GM19463 (cell line): ENCODE measurements at regions not wholly inside any gene's neighbourhood (a gene's known extent, or its start where the extent isn't known, plus 50 kb on each side); places are given as distances from the start of the nearest gene placed in this dataset.
"Not testable (repeated sequence)": the region's sequence is repeated elsewhere in the genome, so short reads cannot be mapped to it uniquely, and the experiment has no call there.

Experiments
- ATAC-seq: cut with Tn5 transposase; IDR thresholded peaks from one replicate; pipeline ENCODE4 v1.9.1; 2021; ENCODE audit warnings: mild to moderate bottlenecking, moderate library complexity; ENCODE audit not compliant: unreplicated experiment

DNA sequence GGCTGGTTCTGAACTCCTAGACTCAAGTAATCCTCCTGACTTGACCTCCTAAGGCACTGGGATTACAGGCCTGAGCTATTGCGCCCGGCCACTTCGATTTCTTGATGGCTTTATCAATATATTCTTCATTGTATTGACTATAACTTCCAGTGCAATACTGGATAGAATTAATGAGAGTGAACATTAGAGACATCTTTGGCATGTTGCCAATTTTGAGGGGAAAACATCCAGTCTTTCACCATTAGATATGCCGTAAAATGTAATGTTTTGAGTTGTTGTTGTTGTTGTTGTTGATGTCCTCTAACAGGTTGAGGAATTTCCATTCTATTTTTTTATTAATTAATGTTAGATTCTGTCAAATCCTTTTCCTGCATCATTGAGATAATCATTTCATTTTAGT, 578.9 kb downstream of the ZWINT start:
- no peak for ATAC-seq

GRCh38 chr10:55766212-55766611, 594.8 kb downstream of the ZWINT start:
- no peak for ATAC-seq

- ATAC-seq, result no peak
These were observed 610.6 kb downstream of the ZWINT start for GRCh38 chr10:55750458-55750857.

DNA sequence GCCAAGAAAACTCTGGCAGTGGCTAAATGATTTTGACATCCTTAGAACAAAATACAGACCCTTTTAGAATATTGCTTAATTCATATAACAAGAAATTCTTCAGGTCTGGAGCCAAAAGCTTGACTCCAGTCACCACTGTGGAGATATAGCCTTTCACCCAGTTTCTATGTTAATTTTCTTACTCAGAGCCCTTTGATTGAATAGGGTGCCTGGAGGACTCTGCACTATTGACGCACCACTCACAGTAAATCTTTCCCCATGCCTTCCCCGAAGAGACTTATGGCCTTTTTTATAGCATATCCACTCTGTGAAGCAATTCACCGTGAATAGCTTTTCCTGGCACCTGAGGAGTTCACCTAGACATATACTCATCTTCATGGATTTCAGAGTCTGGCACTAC, 613.8 kb downstream of the ZWINT start:
- no peak for ATAC-seq

- ATAC-seq, result no peak
These were observed 615.1 kb downstream of the ZWINT start for GRCh38 chr10:55746002-55746401.

- no peak for ATAC-seq
These were observed 618.6 kb downstream of the ZWINT start for GRCh38 chr10:55742487-55742886.

GRCh38 chr10:55740767-55741166, 620.3 kb downstream of the ZWINT start:
- ATAC-seq, result not testable (repeated sequence)

- ATAC-seq, result no peak
These were observed 620.9 kb downstream of the ZWINT start for GRCh38 chr10:55740110-55740509.

DNA sequence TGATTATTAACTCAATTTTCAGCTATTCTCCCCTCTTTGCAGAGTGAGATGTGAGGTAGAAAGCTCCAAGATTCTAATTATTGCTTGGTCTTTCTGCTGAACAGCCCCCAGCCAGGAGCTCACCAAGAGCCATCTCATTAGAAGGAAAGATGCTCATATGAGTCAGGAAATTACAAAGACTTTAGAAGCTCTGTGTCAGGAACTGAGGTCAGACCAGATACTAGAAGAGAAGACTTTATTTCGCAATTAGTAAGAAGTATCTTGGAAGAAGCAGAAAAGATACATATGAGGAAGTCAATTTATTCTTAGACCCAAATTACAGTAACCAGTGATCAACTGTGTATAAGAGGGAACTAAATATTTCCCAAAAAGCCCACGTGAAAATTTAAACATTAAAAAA, 626.9 kb downstream of the ZWINT start:
- ATAC-seq, result no peak

DNA sequence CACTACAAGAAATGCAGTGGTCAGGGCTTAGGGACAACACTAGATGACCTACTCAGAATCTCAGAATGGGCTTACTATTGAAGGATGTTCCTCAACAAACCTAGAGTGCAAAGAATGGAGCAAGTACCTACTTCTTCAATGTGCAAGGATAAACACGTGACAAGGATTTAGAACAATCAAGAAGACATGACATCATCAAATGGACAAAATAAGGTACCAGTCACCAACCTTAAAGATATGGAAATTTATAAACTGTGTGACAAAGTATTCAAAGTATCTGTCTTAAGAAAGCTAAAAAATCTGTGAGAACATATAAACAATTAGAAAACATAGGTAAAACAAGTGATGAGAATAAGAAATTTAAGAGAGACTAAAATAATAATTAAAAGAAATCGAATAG, 656.1 kb downstream of the ZWINT start:
- no peak for ATAC-seq

GRCh38 chr10:55668326-55668922, 692.6 kb downstream of the ZWINT start:
- no peak for ATAC-seq

GRCh38 chr10:55653531-55653930, 707.5 kb downstream of the ZWINT start:
- no peak for ATAC-seq

DNA sequence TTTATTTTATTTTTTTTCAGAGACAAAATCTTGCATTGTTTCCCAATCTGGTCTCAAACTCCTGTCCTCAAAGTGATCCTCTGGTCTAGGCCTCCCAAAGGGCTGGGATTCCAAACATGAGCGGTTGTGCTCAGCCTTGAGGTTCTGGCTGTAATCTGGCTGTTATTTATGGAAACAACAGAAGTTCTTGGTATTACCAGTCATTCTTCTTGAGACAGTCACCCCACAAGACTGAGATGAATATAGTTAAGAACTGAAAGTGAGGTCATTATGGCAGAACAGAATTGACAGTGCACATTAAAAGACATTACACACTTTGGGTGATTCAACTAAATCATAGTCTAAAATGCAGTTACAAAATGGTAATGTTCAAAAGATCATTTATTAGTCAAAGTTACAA, 719.5 kb downstream of the ZWINT start:
- ATAC-seq, result peak; percentile 44

DNA sequence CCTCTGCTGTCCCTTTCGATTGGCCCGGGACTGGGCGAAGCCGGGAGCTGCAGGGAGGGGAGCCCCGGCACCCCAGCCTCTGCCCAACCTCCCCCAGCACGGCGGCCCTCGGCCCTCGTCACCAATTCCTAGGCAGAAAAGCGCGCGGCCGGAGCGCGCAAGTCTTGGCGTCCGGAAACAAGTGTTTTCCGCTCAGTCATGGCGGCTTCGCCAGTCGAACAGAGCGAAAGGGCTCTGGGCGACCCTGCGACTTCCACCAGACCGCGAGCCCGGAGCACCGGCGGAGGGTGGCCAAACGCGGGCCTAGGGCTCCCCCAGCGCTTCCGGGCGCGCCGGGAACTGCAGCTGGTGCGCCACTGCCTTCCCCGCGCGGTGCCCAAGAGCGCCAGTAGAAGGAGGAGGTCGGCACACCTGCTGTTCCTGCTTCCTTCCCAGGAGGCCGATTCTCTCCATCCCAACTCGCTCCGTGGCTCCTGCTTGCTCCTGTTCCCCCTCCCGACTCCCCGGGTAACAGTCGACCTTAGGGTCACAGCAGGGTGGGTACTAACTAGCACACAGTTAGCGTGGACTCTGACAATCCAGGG, 729.9 kb downstream of the ZWINT start:
- peak; percentile 96 for ATAC-seq

DNA sequence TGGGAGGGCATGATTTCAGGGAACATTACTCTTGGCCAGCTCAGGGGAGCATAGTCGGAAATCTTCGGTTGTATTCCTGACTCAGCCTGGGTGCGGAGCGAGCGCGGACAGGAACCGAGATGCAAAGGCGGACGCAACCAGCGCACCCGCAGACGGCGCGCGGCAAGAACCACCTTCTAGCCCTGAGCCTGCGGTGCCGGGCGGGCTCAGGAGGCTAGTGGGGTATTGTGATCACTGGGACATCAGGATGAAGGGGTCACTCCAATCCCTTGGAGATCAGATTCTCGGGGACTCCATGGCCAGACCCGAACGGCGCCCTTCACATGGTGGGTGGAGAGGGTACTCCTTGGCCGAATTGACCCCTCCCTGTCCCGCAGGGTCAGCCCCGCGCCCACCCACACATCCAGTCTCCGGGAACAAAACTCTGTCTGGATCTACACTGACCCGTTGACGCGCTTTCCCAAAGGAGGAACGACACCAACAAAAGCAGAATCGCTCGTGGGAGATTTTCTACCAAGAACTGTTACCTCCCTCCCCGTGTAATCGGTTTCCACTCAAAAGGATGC, 730.5 kb downstream of the ZWINT start:
- ATAC-seq, result no peak

- peak; percentile 30 for ATAC-seq
These were observed 731.1 kb downstream of the ZWINT start for GRCh38 chr10:55629793-55630490.

GRCh38 chr10:55628260-55628701, 732.8 kb downstream of the ZWINT start:
- ATAC-seq, result no peak

DNA sequence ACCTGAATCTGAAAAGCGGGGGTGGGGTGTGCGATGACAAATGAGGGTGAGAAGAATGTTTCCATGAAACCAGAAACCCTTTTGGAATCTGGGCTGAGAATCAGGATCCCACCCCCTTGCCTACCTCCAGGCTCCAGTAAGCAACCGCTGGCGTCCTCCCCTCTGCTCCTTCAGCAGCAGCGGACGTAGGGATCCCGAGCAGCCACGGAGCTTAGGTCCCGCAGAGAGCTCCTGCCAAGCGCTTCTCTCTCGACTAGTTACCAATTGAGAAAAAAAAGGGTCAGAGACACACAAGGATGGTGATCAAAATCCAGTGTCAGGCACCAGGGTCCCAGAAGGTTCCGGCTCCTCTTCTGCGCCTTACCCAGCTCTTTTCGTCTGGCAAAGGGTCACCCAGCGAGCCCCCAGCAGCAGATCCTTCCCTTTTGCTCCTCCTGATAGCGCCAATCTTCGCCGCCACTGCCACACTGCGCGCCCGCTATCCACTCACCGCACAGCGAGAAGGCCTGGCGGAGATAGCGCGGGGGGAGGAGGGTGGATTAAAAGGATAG, 733.5 kb downstream of the ZWINT start:
- ATAC-seq, result no peak

- not testable (repeated sequence) for ATAC-seq
These were observed 759.2 kb downstream of the ZWINT start for GRCh38 chr10:55601690-55602478.

DNA sequence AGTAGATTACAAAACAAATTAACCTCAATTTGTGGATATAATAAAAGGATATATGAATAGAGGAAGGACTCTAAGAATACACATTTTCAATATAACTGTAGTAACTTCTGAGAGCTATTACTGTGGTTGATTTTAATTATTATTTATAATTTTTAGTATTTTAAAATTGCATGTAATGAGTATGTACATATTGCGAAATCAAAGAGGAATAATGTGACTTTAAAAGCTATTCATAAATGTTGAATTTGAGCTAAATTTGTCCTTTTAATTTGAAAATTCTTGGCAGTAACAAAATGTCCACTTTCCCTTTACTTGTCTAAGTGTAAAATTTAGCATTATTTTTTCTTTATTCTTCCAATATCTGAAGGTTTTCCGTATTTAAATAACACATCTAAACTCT, 750.6 kb upstream of the PCDH15 start:
- ATAC-seq, result no peak

- no peak for ATAC-seq
These were observed 749.2 kb upstream of the PCDH15 start for GRCh38 chr10:55550236-55550635.
